ENCODE measurements at regions not wholly inside any gene's neighbourhood (a gene's known extent, or its start where the extent isn't known, plus 50 kb on each side); places are given as distances from the start of the nearest gene placed in this dataset.
"Not testable (repeated sequence)": the region's sequence is repeated elsewhere in the genome, so short reads cannot be mapped to it uniquely, and the experiment has no call there.

- DNase-seq (ENCODE audit: low read depth, low spot score) = no peak
These were observed 257.7 kb downstream of the BTG1 start for GRCh38 chr12:91887957-91888356.

GRCh38 chr12:91885851-91886731, 259.6 kb downstream of the BTG1 start:
- no peak for DNase-seq (ENCODE audit: low read depth, low spot score)

- no peak for DNase-seq (ENCODE audit: low read depth, low spot score)
These were observed 261.4 kb downstream of the BTG1 start for GRCh38 chr12:91884230-91884629.

- DNase-seq (ENCODE audit: low read depth, low spot score) = no peak
These were observed 261.8 kb downstream of the BTG1 start for GRCh38 chr12:91883811-91884210.

- no peak for DNase-seq (ENCODE audit: low read depth, low spot score)
These were observed 262.7 kb downstream of the BTG1 start for GRCh38 chr12:91882910-91883309.

- no peak for DNase-seq (ENCODE audit: low read depth, low spot score)
These were observed 265.1 kb downstream of the BTG1 start for GRCh38 chr12:91880528-91880927.

GRCh38 chr12:91877456-91878235, 268.0 kb downstream of the BTG1 start:
- no peak for DNase-seq (ENCODE audit: low read depth, low spot score)

- no peak for DNase-seq (ENCODE audit: low read depth, low spot score)
These were observed 268.6 kb downstream of the BTG1 start for GRCh38 chr12:91877022-91877421.

- not testable (repeated sequence) for DNase-seq (ENCODE audit: low read depth, low spot score)
These were observed 270.0 kb downstream of the BTG1 start for GRCh38 chr12:91875671-91876070.

GRCh38 chr12:91874086-91874865, 271.4 kb downstream of the BTG1 start:
- peak; percentile 16 for DNase-seq (ENCODE audit: low read depth, low spot score)

- no peak for DNase-seq (ENCODE audit: low read depth, low spot score)
These were observed 273.9 kb downstream of the BTG1 start for GRCh38 chr12:91871751-91872150.

GRCh38 chr12:91870872-91871707, 274.6 kb downstream of the BTG1 start:
- DNase-seq (ENCODE audit: low read depth, low spot score) = no peak

- DNase-seq (ENCODE audit: low read depth, low spot score) = no peak
These were observed 277.6 kb downstream of the BTG1 start for GRCh38 chr12:91868054-91868453.

GRCh38 chr12:91866566-91866965, 279.1 kb downstream of the BTG1 start:
- no peak for DNase-seq (ENCODE audit: low read depth, low spot score)

- no peak for DNase-seq (ENCODE audit: low read depth, low spot score)
These were observed 281.9 kb downstream of the BTG1 start for GRCh38 chr12:91863702-91864101.

GRCh38 chr12:91861554-91861953, 284.1 kb downstream of the BTG1 start:
- DNase-seq (ENCODE audit: low read depth, low spot score) = no peak

- DNase-seq (ENCODE audit: low read depth, low spot score) = no peak
These were observed 286.3 kb downstream of the BTG1 start for GRCh38 chr12:91859347-91859746.

GRCh38 chr12:91857813-91858542, 287.7 kb downstream of the BTG1 start:
- DNase-seq (ENCODE audit: low read depth, low spot score) = no peak

- DNase-seq (ENCODE audit: low read depth, low spot score) = no peak
These were observed 290.9 kb downstream of the BTG1 start for GRCh38 chr12:91854725-91855124.

- DNase-seq (ENCODE audit: low read depth, low spot score) = no peak
These were observed 292.1 kb downstream of the BTG1 start for GRCh38 chr12:91853350-91854127.
